Mammary epithelial cell (primary cell): ENCODE measurements at regions not wholly inside any gene's neighbourhood (a gene's known extent, or its start where the extent isn't known, plus 50 kb on each side); places are given as distances from the start of the nearest gene placed in this dataset.

Experiments used
- CTCF ChIP-seq, 2 donors: IDR thresholded peaks in 1 of 2; conservative IDR thresholded peaks in 1 of 2; 2 replicates each; pipeline ENCODE4 v1.5.1; 2011 to 2012; ENCODE audit warnings: inconsistent platforms in 2 of 2, low read length in 2 of 2, mild to moderate bottlenecking in 2 of 2, control low read depth in 1 of 2, low read depth in 1 of 2; ENCODE audit not compliant: insufficient read depth in 1 of 2; ENCODE audit errors: extremely low read depth in 1 of 2
- EZH2 ChIP-seq: IDR thresholded peaks from 2 replicates; pipeline ENCODE4 v1.6.1; 2012; ENCODE audit warnings: low read length, inconsistent platforms, borderline replicate concordance

GRCh38 chr1:79376106-79376505 lies 369.6 kb upstream of the ADGRL4 start:
- TF ChIP-seq CTCF (conservative IDR thresholded peaks at IDR 0.05 in 1 of 2, IDR thresholded peaks at IDR 0.05 in 1 of 2; ENCODE audit: extremely low read depth in 1 of 2, insufficient read depth in 1 of 2, low read depth in 1 of 2, low read length in 2 of 2) = no peak
- TF ChIP-seq EZH2 = no peak
